ENCODE measurements at regions not wholly inside any gene's neighbourhood (a gene's known extent, or its start where the extent isn't known, plus 50 kb on each side); places are given as distances from the start of the nearest gene placed in this dataset.

GRCh38 chr7:45417268-45417667, 156.9 kb upstream of the ADCY1 start:
- Mint-ChIP-seq H3K27ac (no peak overlapping the region), H3K4me1 (no peaks in the 10 kb centered on the region), H3K36me3 (ENCODE audit: low read depth) (no peaks in the 10 kb centered on the region; the same call in 2 of the 3 replicates), H3K9me3 (peaks cover 2% of the 10 kb centered on the region; the same call in 1 of the 3 replicates), H3K4me3 (no peak overlapping the region), H3K27me3 (ENCODE audit: insufficient read depth, low read depth, poor library complexity) (no peaks in the 10 kb centered on the region)
- Histone ChIP-seq H3K4me2 (no peak overlapping the region), H3F3A (replicated peaks; ENCODE audit: low read depth) (no peaks in the 10 kb centered on the region), H3K79me2 (replicated peaks; ENCODE audit: insufficient read depth) (no peaks in the 10 kb centered on the region), H4K20me1 (replicated peaks; ENCODE audit: insufficient read depth) (no peaks in the 10 kb centered on the region), H3K27ac (ENCODE audit: low read depth) (no peak overlapping the region), H3K4me3 (no peak overlapping the region), H3K9me2 (ENCODE audit: insufficient read depth) (no peaks in the 10 kb centered on the region), H3K27me3 (ENCODE audit: insufficient read depth) (no peaks in the 10 kb centered on the region), H3K4me1 (ENCODE audit: insufficient read depth) (no peaks in the 10 kb centered on the region), H2AFZ (no peak overlapping the region), H3K36me3 (ENCODE audit: insufficient read depth) (no peaks in the 10 kb centered on the region)
- no peak for TF ChIP-seq JUNB (IDR thresholded peaks at IDR 0.05; ENCODE audit: unreplicated experiment)
- no peak for TF ChIP-seq NANOG (IDR thresholded peaks at IDR 0.05; ENCODE audit: borderline replicate concordance)
- no peak for TF ChIP-seq POLR2AphosphoS5 (IDR thresholded peaks at IDR 0.05; ENCODE audit: low read depth)
- TF ChIP-seq EZH2 (IDR thresholded peaks at IDR 0.05; ENCODE audit: low read depth, unreplicated experiment) = no peak
- no peak for TF ChIP-seq STAT1 (IDR thresholded peaks at IDR 0.05; ENCODE audit: unreplicated experiment)
- no peak for TF ChIP-seq CREB1 (CRISPR knock-in tag; IDR thresholded peaks at IDR 0.05; ENCODE audit: low read depth)
- no peak for TF ChIP-seq ZNF331 (CRISPR knock-in tag; IDR thresholded peaks at IDR 0.05; ENCODE audit: low read depth)
- TF ChIP-seq, protein P1, sequence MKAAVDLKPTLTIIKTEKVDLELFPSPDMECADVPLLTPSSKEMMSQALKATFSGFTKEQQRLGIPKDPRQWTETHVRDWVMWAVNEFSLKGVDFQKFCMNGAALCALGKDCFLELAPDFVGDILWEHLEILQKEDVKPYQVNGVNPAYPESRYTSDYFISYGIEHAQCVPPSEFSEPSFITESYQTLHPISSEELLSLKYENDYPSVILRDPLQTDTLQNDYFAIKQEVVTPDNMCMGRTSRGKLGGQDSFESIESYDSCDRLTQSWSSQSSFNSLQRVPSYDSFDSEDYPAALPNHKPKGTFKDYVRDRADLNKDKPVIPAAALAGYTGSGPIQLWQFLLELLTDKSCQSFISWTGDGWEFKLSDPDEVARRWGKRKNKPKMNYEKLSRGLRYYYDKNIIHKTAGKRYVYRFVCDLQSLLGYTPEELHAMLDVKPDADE (IDR thresholded peaks at IDR 0.05) = no peak
- no peak for TF ChIP-seq ZNF462 (CRISPR knock-in tag; IDR thresholded peaks at IDR 0.05)
- TF ChIP-seq, protein P2, sequence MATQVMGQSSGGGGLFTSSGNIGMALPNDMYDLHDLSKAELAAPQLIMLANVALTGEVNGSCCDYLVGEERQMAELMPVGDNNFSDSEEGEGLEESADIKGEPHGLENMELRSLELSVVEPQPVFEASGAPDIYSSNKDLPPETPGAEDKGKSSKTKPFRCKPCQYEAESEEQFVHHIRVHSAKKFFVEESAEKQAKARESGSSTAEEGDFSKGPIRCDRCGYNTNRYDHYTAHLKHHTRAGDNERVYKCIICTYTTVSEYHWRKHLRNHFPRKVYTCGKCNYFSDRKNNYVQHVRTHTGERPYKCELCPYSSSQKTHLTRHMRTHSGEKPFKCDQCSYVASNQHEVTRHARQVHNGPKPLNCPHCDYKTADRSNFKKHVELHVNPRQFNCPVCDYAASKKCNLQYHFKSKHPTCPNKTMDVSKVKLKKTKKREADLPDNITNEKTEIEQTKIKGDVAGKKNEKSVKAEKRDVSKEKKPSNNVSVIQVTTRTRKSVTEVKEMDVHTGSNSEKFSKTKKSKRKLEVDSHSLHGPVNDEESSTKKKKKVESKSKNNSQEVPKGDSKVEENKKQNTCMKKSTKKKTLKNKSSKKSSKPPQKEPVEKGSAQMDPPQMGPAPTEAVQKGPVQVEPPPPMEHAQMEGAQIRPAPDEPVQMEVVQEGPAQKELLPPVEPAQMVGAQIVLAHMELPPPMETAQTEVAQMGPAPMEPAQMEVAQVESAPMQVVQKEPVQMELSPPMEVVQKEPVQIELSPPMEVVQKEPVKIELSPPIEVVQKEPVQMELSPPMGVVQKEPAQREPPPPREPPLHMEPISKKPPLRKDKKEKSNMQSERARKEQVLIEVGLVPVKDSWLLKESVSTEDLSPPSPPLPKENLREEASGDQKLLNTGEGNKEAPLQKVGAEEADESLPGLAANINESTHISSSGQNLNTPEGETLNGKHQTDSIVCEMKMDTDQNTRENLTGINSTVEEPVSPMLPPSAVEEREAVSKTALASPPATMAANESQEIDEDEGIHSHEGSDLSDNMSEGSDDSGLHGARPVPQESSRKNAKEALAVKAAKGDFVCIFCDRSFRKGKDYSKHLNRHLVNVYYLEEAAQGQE (IDR thresholded peaks at IDR 0.05; ENCODE audit: unreplicated experiment) = no peak
- TF ChIP-seq EZH2phosphoT487 (IDR thresholded peaks at IDR 0.05; ENCODE audit: unreplicated experiment) = no peak
- TF ChIP-seq, protein P3, sequence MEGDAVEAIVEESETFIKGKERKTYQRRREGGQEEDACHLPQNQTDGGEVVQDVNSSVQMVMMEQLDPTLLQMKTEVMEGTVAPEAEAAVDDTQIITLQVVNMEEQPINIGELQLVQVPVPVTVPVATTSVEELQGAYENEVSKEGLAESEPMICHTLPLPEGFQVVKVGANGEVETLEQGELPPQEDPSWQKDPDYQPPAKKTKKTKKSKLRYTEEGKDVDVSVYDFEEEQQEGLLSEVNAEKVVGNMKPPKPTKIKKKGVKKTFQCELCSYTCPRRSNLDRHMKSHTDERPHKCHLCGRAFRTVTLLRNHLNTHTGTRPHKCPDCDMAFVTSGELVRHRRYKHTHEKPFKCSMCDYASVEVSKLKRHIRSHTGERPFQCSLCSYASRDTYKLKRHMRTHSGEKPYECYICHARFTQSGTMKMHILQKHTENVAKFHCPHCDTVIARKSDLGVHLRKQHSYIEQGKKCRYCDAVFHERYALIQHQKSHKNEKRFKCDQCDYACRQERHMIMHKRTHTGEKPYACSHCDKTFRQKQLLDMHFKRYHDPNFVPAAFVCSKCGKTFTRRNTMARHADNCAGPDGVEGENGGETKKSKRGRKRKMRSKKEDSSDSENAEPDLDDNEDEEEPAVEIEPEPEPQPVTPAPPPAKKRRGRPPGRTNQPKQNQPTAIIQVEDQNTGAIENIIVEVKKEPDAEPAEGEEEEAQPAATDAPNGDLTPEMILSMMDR (conservative IDR thresholded peaks at IDR 0.05; ENCODE audit: low read depth in 2 of 2) = no peak
- no peak for TF ChIP-seq ZNF114 (CRISPR knock-in tag; IDR thresholded peaks at IDR 0.05)
- DNase-seq (ENCODE audit: low spot score) (no peak), ATAC-seq (no peak)

Measured in GM23338 (cell line).